HepG2 (cell line): ENCODE measurements at regions not wholly inside any gene's neighbourhood (a gene's known extent, or its start where the extent isn't known, plus 50 kb on each side); places are given as distances from the start of the nearest gene placed in this dataset.

Source experiments
- ATAC-seq: fragments of 200-7000 bp; cut with Tn5 transposase; 3 replicates; pipeline ENCODE4 v1.9.1; 2020; ENCODE audit warnings: mild to moderate bottlenecking, moderate library complexity
- BruUV-seq: library from RNA; stranded (reverse); fragments of 400-500 nt; replicated peaks from 2 replicates; lab custom pipeline; 2021; lab: Mats Ljungman, UMichigan
- CTCF ChIA-PET: fragments of 300-600 bp; formaldehyde crosslinking; extraction: SDS; loops from one replicate; lab custom pipeline; 2021; ENCODE audit warnings: low total read pairs, inconsistent platforms, low intra/inter-chr PET ratio; lab: Yijun Ruan, JAX
- POLR2A ChIA-PET: fragments of 350-600 bp; sonication (Branson Sonifier 250); formaldehyde crosslinking; loops from one replicate; lab custom pipeline; 2020; ENCODE audit warnings: antibody characterized with exemption, inconsistent platforms; lab: Yijun Ruan, JAX
- DNase-seq: peaks from one replicate; pipeline ENCODE4 v3.0.0-alpha.2; 2015; ENCODE audit warnings: low spot score
- FAIRE-seq: peaks from 3 replicates; lab custom pipeline; 2011; peaks lifted over from hg19 to GRCh38; lab: Jason Lieb, UNC
- H2AFZ ChIP-seq: one replicate; pipeline ENCODE4 v1.6.1; 2011; ENCODE audit warnings: low read length, inconsistent platforms
- H3K27ac ChIP-seq: fragments of 300-600 bp; 3 replicates; pipeline ENCODE4 v1.8.0; 2011; ENCODE audit warnings: mixed run types, mild to moderate bottlenecking, mixed read lengths, low read length, inconsistent platforms; ENCODE audit not compliant: insufficient read depth; ENCODE audit errors: extremely low read length
- H3K27me3 ChIP-seq, 2 experiments: fragments of 200-600 bp in 1 of 2; 2 replicates in 1 of 2; 3 replicates in 1 of 2; pipeline versions ENCODE4 v1.6.0 to v1.8.0; 2011; ENCODE audit warnings: low read length in 2 of 2, mild to moderate bottlenecking in 2 of 2, moderate library complexity in 2 of 2, inconsistent platforms in 1 of 2; ENCODE audit not compliant: insufficient read depth in 2 of 2, control insufficient read depth in 1 of 2
- H3K36me3 ChIP-seq, 2 experiments: fragments of 200-600 bp in 1 of 2; replicated peaks in 1 of 2; 2 replicates in 1 of 2; 3 replicates in 1 of 2; pipeline versions ENCODE4 v1.5.1 to v1.8.0; 2011; ENCODE audit warnings: low read length in 2 of 2, inconsistent platforms in 1 of 2; ENCODE audit not compliant: insufficient read depth in 2 of 2, control insufficient read depth in 1 of 2
- H3K4me1 ChIP-seq: 2 replicates; pipeline ENCODE4 v1.5.1; 2012; ENCODE audit warnings: low read length, inconsistent platforms; ENCODE audit not compliant: insufficient read depth
- H3K4me2 ChIP-seq: 2 replicates; pipeline ENCODE4 v1.6.0; 2011; ENCODE audit warnings: low read depth, low read length, inconsistent platforms
- H3K4me3 ChIP-seq, 3 experiments: fragments of 200-600 bp in 1 of 3; sonication (generic), shearing (Covaris generic) in 1 of 3; replicated peaks in 1 of 3; 2 replicates each; pipeline ENCODE4 v1.5.1; 2011 to 2016; ENCODE audit warnings: low read length in 3 of 3, inconsistent platforms in 2 of 3, low read depth in 2 of 3, mild to moderate bottlenecking in 2 of 3, control low read depth in 1 of 3, mixed read lengths in 1 of 3; ENCODE audit not compliant: insufficient read depth in 1 of 3
- H3K79me2 ChIP-seq: one replicate; pipeline ENCODE4 v1.6.1; 2011; ENCODE audit warnings: low read length, inconsistent platforms; ENCODE audit not compliant: insufficient read depth
- H3K9ac ChIP-seq: 2 replicates; pipeline ENCODE4 v1.6.0; 2011; ENCODE audit warnings: mild to moderate bottlenecking, low read depth, low read length, inconsistent platforms; ENCODE audit not compliant: insufficient read depth
- H3K9me3 ChIP-seq: 2 replicates; pipeline ENCODE4 v1.5.1; 2012; ENCODE audit warnings: mild to moderate bottlenecking, low read length
- H4K20me1 ChIP-seq: 2 replicates; pipeline ENCODE4 v1.6.0; 2011; ENCODE audit warnings: inconsistent platforms, mild to moderate bottlenecking, low read length, moderate library complexity; ENCODE audit not compliant: insufficient read depth
- ATF6 ChIP-seq: sonication (generic); formaldehyde crosslinking; conservative IDR thresholded peaks from 2 replicates; pipeline ENCODE4 v1.4.0; 2020; ENCODE audit warnings: missing genetic modification reagents
- CBX2 ChIP-seq, 2 experiments: fragments of 200-600 bp in 1 of 2; sonication (generic); formaldehyde crosslinking in 1 of 2; IDR thresholded peaks; 2 replicates each; pipeline versions ENCODE4 v1.7.0 to v1.8.1; 2018 to 2022; ENCODE audit warnings: low read depth in 2 of 2, low read length in 1 of 2, mild to moderate bottlenecking in 1 of 2, missing genetic modification reagents in 1 of 2
- CCAR2 ChIP-seq: fragments of 200-400 bp; formaldehyde crosslinking; optimal IDR thresholded peaks from 2 replicates; pipeline ENCODE3; 2018; ENCODE audit warnings: low read depth, mild to moderate bottlenecking, low read length, moderate library complexity
- CCDC6 ChIP-seq: sonication (generic); formaldehyde crosslinking; IDR thresholded peaks from 2 replicates; pipeline ENCODE4 v1.8.1; 2022; ENCODE audit warnings: mild to moderate bottlenecking, missing genetic modification reagents, moderate library complexity
- DPF2 ChIP-seq: sonication (generic); formaldehyde crosslinking; IDR thresholded peaks from 2 replicates; pipeline ENCODE4 v1.4.0; 2020; ENCODE audit warnings: mild to moderate bottlenecking, low read depth, missing genetic modification reagents, borderline replicate concordance
- EHMT2 ChIP-seq: fragments of 200-600 bp; sonication (generic); IDR thresholded peaks from 2 replicates; pipeline ENCODE4 v1.7.0; 2017; ENCODE audit warnings: antibody characterized with exemption, low read depth, low read length, borderline replicate concordance
- ETV6 ChIP-seq: sonication (generic); formaldehyde crosslinking; conservative IDR thresholded peaks from 2 replicates; pipeline ENCODE4 v1.4.0; 2020; ENCODE audit warnings: missing genetic modification reagents
- FLYWCH1 ChIP-seq: sonication (generic); formaldehyde crosslinking; IDR thresholded peaks from 2 replicates; pipeline ENCODE4 v1.8.1; 2023; ENCODE audit warnings: mild to moderate bottlenecking, missing genetic modification reagents
- HMG20B ChIP-seq: conservative IDR thresholded peaks from 2 replicates; pipeline ENCODE4 v1.6.1; 2016; ENCODE audit warnings: missing genetic modification reagents, missing compliant biosample characterization
- MAFG ChIP-seq: sonication (generic); formaldehyde crosslinking; IDR thresholded peaks from 2 replicates; pipeline ENCODE4 v1.5.1; 2020; ENCODE audit warnings: mild to moderate bottlenecking, missing genetic modification reagents
- NR3C1 ChIP-seq: sonication (generic); formaldehyde crosslinking; IDR thresholded peaks from 2 replicates; pipeline ENCODE4 v1.4.0; 2020; ENCODE audit warnings: missing genetic modification reagents
- ZFAT ChIP-seq: sonication (generic); formaldehyde crosslinking; conservative IDR thresholded peaks from 2 replicates; pipeline ENCODE4 v1.8.1; 2023; ENCODE audit warnings: missing genetic modification reagents, inconsistent platforms
- ZNF33A ChIP-seq: sonication (generic); formaldehyde crosslinking; IDR thresholded peaks from 2 replicates; pipeline ENCODE4 v1.5.1; 2020; ENCODE audit warnings: missing genetic modification reagents, mild to moderate bottlenecking, moderate library complexity, borderline replicate concordance
- ZNF546 ChIP-seq: sonication (generic); formaldehyde crosslinking; conservative IDR thresholded peaks from 2 replicates; pipeline ENCODE4 v1.8.1; 2023; ENCODE audit warnings: mild to moderate bottlenecking, missing genetic modification reagents
- ZNF562 ChIP-seq: sonication (generic); formaldehyde crosslinking; IDR thresholded peaks from 2 replicates; pipeline ENCODE4 v1.8.0; 2022; ENCODE audit warnings: missing genetic modification reagents, borderline replicate concordance
- ZNF563 ChIP-seq: sonication (generic); formaldehyde crosslinking; IDR thresholded peaks from 2 replicates; pipeline ENCODE4 v1.8.0; 2022; ENCODE audit warnings: mild to moderate bottlenecking, moderate library complexity, missing genetic modification reagents
- ZSCAN21 ChIP-seq: sonication (generic); formaldehyde crosslinking; IDR thresholded peaks from 2 replicates; pipeline ENCODE4 v1.8.0; 2022; ENCODE audit warnings: mild to moderate bottlenecking, missing genetic modification reagents, moderate library complexity, borderline replicate concordance
- WGBS: methylation state at CpG from one replicate; pipeline ENCODE4 v1.1.6; 2017; ENCODE audit warnings: low lambda C conversion rate; 5-methylcytosine and 5-hydroxymethylcytosine counted together
- in situ Hi-C: cut with HindIII; loops from 2 replicates; pipeline ENCODE4 v1.10.0; 2017; ENCODE audit warnings: low pct_unique_long_range_greater_than_20kb; ENCODE audit not compliant: extremely low pct_ligation_motif_present
- intact Hi-C: fragments of 100-400 bp; cut with micrococcal nuclease; formaldehyde crosslinking; loops from one replicate; pipeline ENCODE4 v1.10.0; 2022; ENCODE audit not compliant: unreplicated experiment

GRCh38 chr1:83512373-83513193 lies 486.3 kb downstream of the TTLL7 start:
- intact Hi-C loops (no loop called here), in situ Hi-C loops (no loop called here)
- Histone ChIP-seq H3K4me3 (no peak overlapping the region), H3K79me2 (no peaks in the 10 kb centered on the region), H2AFZ (no peak overlapping the region), H3K9me3 (peaks cover 93% of the 10 kb centered on the region), H3K4me1 (no peaks in the 10 kb centered on the region), H3K4me2 (no peak overlapping the region)
- ATAC-seq, result no peak
- no peak for FAIRE-seq
- DNase-seq, result no peak
- no TSS peak for BruUV-seq
- POLR2A ChIA-PET, result no interaction called here
- WGBS, result 19% methylated on average over 2 of the region's 2 CpGs
- no peak for TF ChIP-seq MAFG (CRISPR knock-in tag)
- TF ChIP-seq FLYWCH1 (CRISPR knock-in tag), result no peak
- TF ChIP-seq ETV6 (CRISPR knock-in tag), result no peak
- no peak for TF ChIP-seq ZFAT (CRISPR knock-in tag)
- TF ChIP-seq ZNF33A (CRISPR knock-in tag), result no peak
- no peak for TF ChIP-seq ZSCAN21 (CRISPR knock-in tag)
- no peak for TF ChIP-seq ZNF562
- TF ChIP-seq HMG20B (CRISPR knock-in tag), result no peak
- TF ChIP-seq, all 625 proteins: peak for 0
- H3K27me3 ChIP-seq, result no peaks in the 10 kb centered on the region
- CTCF ChIA-PET, result no interaction called here
- no peaks in the 10 kb centered on the region for H3K36me3 ChIP-seq
- H3K27ac ChIP-seq, result no peak overlapping the region
- no peak overlapping the region for H3K9ac ChIP-seq
- H4K20me1 ChIP-seq, result no peaks in the 10 kb centered on the region

GRCh38 chr1:83511146-83511726 lies 487.7 kb downstream of the TTLL7 start:
- BruUV-seq, result no TSS peak
- Histone ChIP-seq H3K9me3 (peaks cover 85% of the 10 kb centered on the region), H3K9ac (no peak overlapping the region), H3K4me1 (no peaks in the 10 kb centered on the region), H3K27ac (no peak overlapping the region), H3K36me3 (no peaks in the 10 kb centered on the region), H3K4me3 (no peak overlapping the region), H3K4me2 (no peak overlapping the region), H3K27me3 (no peaks in the 10 kb centered on the region), H3K79me2 (no peaks in the 10 kb centered on the region), H2AFZ (no peak overlapping the region), H4K20me1 (no peaks in the 10 kb centered on the region)
- CTCF ChIA-PET, result no interaction called here
- POLR2A ChIA-PET, result no interaction called here
- no peak for ATAC-seq
- in situ Hi-C loops, result no loop called here
- DNase-seq, result no peak
- intact Hi-C loops, result no loop called here
- no peak for FAIRE-seq
- 0% methylated on average over 2 of the region's 2 CpGs for WGBS
- TF ChIP-seq CBX2 (IDR thresholded peaks at IDR 0.05; ENCODE audit: low read depth, low read length) (no peak), CBX2 (CRISPR knock-in tag; IDR thresholded peaks at IDR 0.05; ENCODE audit: low read depth) (no peak), ZNF563 (CRISPR knock-in tag) (no peak), NR3C1 (no peak), ZNF546 (CRISPR knock-in tag) (no peak), CCDC6 (CRISPR knock-in tag) (no peak), EHMT2 (no peak), CCAR2 (no peak), DPF2 (CRISPR knock-in tag) (no peak), ATF6 (CRISPR knock-in tag) (no peak)
